ENCODE measurements at regions not wholly inside any gene's neighbourhood (a gene's known extent, or its start where the extent isn't known, plus 50 kb on each side); places are given as distances from the start of the nearest gene placed in this dataset.

DNA sequence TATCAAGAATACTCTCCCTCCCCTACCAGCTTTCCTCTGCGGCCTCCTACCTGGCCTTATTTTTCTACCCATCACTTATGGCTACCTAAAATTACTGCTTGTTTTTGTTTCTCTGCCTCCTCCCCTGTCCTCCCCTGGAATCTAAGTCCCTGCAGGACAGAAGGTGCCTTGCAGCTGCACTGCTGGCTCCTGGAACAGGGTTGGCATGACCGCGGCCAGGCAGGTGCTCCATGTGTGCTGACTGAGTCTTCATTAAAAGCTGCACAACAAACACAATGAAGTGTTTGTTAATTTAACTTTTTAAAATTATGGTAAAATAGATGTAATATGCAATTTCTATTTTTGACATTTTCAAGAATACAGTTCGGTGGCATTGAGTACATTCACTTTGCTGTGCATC, 171.9 kb upstream of the FHL2 start:
- Histone ChIP-seq H3K27me3 (ENCODE audit: control insufficient read depth, low read length) (peaks cover 3% of the 10 kb centered on the region), H3K4me1 (ENCODE audit: control insufficient read depth, low read length) (no peaks in the 10 kb centered on the region)

DNA sequence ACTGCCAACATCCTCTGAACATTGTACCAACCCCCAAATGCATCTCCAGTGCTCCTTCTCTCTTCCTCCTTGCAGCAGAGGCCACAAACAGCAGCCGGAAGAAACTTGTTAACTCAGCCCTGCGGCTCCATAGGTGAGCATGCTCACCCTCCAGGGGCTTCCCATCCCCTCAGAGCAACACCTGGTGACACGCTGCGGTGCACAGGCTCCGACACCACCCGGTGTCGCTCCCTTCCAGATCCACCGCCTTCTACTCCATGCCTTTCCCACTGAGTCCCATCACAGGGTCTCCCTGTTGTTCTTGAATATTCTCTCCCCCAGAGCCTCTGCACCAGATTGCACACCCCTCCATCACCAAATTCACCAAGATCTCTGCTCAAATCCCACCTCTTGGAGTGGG, 171.5 kb upstream of the FHL2 start:
- Histone ChIP-seq H3K36me3 (ENCODE audit: control insufficient read depth, low read length) (no peaks in the 10 kb centered on the region), H3K4me3 (ENCODE audit: low read length) (no peak overlapping the region), H3K4me1 (ENCODE audit: control insufficient read depth, low read length) (no peaks in the 10 kb centered on the region), H4K20me1 (ENCODE audit: control insufficient read depth, insufficient read depth, low read depth, low read length) (no peaks in the 10 kb centered on the region), H3F3A (ENCODE audit: control insufficient read depth, insufficient read depth) (no peaks in the 10 kb centered on the region), H3K27ac (ENCODE audit: low read depth, low read length) (no peak overlapping the region), H3K4me2 (ENCODE audit: low read length) (no peak overlapping the region), H3K79me2 (ENCODE audit: control insufficient read depth, low read length) (no peaks in the 10 kb centered on the region), H3K9me2 (replicated peaks; ENCODE audit: control insufficient read depth, low read length) (no peaks in the 10 kb centered on the region), H3K27me3 (ENCODE audit: control insufficient read depth, low read length) (peaks cover 3% of the 10 kb centered on the region), H3K9me3 (ENCODE audit: control insufficient read depth, insufficient read depth, low read length) (no peaks in the 10 kb centered on the region)
- TF ChIP-seq EZH2phosphoT487 (IDR thresholded peaks at IDR 0.05; ENCODE audit: borderline replicate concordance, low read length), result no peak
- TF ChIP-seq, protein P1, sequence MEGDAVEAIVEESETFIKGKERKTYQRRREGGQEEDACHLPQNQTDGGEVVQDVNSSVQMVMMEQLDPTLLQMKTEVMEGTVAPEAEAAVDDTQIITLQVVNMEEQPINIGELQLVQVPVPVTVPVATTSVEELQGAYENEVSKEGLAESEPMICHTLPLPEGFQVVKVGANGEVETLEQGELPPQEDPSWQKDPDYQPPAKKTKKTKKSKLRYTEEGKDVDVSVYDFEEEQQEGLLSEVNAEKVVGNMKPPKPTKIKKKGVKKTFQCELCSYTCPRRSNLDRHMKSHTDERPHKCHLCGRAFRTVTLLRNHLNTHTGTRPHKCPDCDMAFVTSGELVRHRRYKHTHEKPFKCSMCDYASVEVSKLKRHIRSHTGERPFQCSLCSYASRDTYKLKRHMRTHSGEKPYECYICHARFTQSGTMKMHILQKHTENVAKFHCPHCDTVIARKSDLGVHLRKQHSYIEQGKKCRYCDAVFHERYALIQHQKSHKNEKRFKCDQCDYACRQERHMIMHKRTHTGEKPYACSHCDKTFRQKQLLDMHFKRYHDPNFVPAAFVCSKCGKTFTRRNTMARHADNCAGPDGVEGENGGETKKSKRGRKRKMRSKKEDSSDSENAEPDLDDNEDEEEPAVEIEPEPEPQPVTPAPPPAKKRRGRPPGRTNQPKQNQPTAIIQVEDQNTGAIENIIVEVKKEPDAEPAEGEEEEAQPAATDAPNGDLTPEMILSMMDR (IDR thresholded peaks at IDR 0.05; ENCODE audit: low read depth, low read length, poor library complexity, severe bottlenecking), result no peak

More for the DNA sequence above, 171.9 kb upstream of the FHL2 start:
- Histone ChIP-seq H3K4me3 (ENCODE audit: low read length) (no peak overlapping the region), H3F3A (ENCODE audit: control insufficient read depth, insufficient read depth) (no peaks in the 10 kb centered on the region), H3K36me3 (ENCODE audit: control insufficient read depth, low read length) (no peaks in the 10 kb centered on the region), H3K79me2 (ENCODE audit: control insufficient read depth, low read length) (no peaks in the 10 kb centered on the region), H3K27ac (ENCODE audit: low read depth, low read length) (no peak overlapping the region), H4K20me1 (ENCODE audit: control insufficient read depth, insufficient read depth, low read depth, low read length) (no peaks in the 10 kb centered on the region), H3K9me3 (ENCODE audit: control insufficient read depth, insufficient read depth, low read length) (no peaks in the 10 kb centered on the region), H3K9me2 (replicated peaks; ENCODE audit: control insufficient read depth, low read length) (no peaks in the 10 kb centered on the region), H3K4me2 (ENCODE audit: low read length) (no peak overlapping the region)
- no peak for TF ChIP-seq EZH2phosphoT487 (IDR thresholded peaks at IDR 0.05; ENCODE audit: borderline replicate concordance, low read length)
- TF ChIP-seq, protein P1 (IDR thresholded peaks at IDR 0.05; ENCODE audit: low read depth, low read length, poor library complexity, severe bottlenecking), result no peak

DNA sequence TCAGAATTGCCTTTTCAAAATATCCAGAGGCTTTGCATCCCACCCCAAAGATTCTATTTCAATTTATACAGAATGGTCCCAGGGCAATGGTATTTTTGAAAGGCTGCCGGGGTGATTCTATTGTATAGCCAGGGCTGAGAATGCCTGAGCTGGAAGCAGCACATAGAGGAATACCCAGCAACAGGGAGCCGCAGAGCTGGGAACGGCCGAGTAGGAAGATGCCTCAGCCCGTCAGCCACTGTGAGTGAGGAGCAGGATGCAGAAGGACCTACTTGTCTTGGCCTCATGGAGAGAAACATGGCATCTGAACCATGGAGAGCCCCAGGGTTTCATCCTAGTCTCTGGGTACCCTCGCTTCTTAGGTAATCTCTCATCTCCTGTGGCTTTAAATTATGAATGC, 170.8 kb upstream of the FHL2 start:
- no peaks in the 10 kb centered on the region for H3K9me2 ChIP-seq (replicated peaks; ENCODE audit: control insufficient read depth, low read length)
- H3K4me1 ChIP-seq (ENCODE audit: control insufficient read depth, low read length), result no peaks in the 10 kb centered on the region
- no peaks in the 10 kb centered on the region for H3K27me3 ChIP-seq (ENCODE audit: control insufficient read depth, low read length)
- no peak overlapping the region for H3K4me2 ChIP-seq (ENCODE audit: low read length)
- H3K4me3 ChIP-seq (ENCODE audit: low read length), result no peak overlapping the region
- no peaks in the 10 kb centered on the region for H3K36me3 ChIP-seq (ENCODE audit: control insufficient read depth, low read length)
- no peaks in the 10 kb centered on the region for H3K79me2 ChIP-seq (ENCODE audit: control insufficient read depth, low read length)
- TF ChIP-seq, protein P1 (IDR thresholded peaks at IDR 0.05; ENCODE audit: low read depth, low read length, poor library complexity, severe bottlenecking), result no peak
- TF ChIP-seq EZH2phosphoT487 (IDR thresholded peaks at IDR 0.05; ENCODE audit: borderline replicate concordance, low read length), result no peak
- no peaks in the 10 kb centered on the region for H3F3A ChIP-seq (ENCODE audit: control insufficient read depth, insufficient read depth)
- H3K9me3 ChIP-seq (ENCODE audit: control insufficient read depth, insufficient read depth, low read length), result no peaks in the 10 kb centered on the region
- H3K27ac ChIP-seq (ENCODE audit: low read depth, low read length), result no peak overlapping the region
- H4K20me1 ChIP-seq (ENCODE audit: control insufficient read depth, insufficient read depth, low read depth, low read length), result no peaks in the 10 kb centered on the region

Measured in DOHH2 (cell line).